Right lobe of liver (tissue), 4 donors: ENCODE measurements at regions not wholly inside any gene's neighbourhood (a gene's known extent, or its start where the extent isn't known, plus 50 kb on each side); places are given as distances from the start of the nearest gene placed in this dataset.

Source experiments
- CTCF ChIP-seq, 4 donors: fragments of 200-600 bp in 3 of 4; fragments of 450-650 bp in 1 of 4; IDR thresholded peaks; one replicate each; pipeline versions ENCODE4 v1.5.1 to v1.8.0; 2016 to 2022; ENCODE audit warnings: antibody characterized with exemption in 4 of 4, mild to moderate bottlenecking in 2 of 4
- POLR2A ChIP-seq: fragments of 450-650 bp; IDR thresholded peaks from one replicate; pipeline ENCODE4 v1.6.1; 2017; ENCODE audit warnings: antibody characterized with exemption, mild to moderate bottlenecking
- donor health status: DM: no; HTN: no; CAD: no.
- donor health status: DM: no; HTN: no; CAD: no.
- donor health status: DM: no; HTN: yes; CAD: no.

DNA sequence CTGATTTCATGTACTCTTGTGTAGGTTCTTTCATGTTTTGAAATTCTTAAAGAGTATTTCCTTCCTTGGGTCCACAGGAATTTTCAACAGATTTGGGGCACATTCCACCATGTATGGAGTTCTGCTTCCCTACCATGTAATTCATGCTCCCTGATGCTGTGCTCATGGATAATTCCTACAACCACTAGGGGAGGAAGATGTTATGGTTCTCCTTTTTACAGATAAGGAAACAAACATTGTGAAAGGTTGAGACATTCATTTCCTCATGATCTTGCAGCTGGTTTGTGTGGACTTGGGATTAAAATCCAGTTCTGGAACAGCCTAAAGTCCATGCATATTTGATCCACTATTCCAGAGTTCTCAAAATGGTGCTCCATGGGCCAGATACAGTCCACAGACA is 174.9 kb upstream of the FRMD4B start:
- no peak for TF ChIP-seq CTCF (IDR thresholded peaks at IDR 0.05)
- TF ChIP-seq POLR2A, result no peak
